WTC11 (cell line): ENCODE measurements at regions not wholly inside any gene's neighbourhood (a gene's known extent, or its start where the extent isn't known, plus 50 kb on each side); places are given as distances from the start of the nearest gene placed in this dataset.

ENCODE experiments used
- ATF3 ChIP-seq: sonication (generic); formaldehyde crosslinking; conservative IDR thresholded peaks from 2 replicates; pipeline ENCODE4 v1.8.1; 2022; ENCODE audit warnings: mild to moderate bottlenecking, missing genetic modification reagents
- ZNF532 ChIP-seq: fragments of 250-450 bp; sonication (Bioruptor Pico); IDR thresholded peaks from 2 replicates; pipeline ENCODE4 v1.9.0; 2021; ENCODE audit warnings: mild to moderate bottlenecking, borderline replicate concordance
- ZNF671 ChIP-seq: fragments of 250-450 bp; sonication (Bioruptor Pico); IDR thresholded peaks from 2 replicates; pipeline ENCODE4 v1.8.0; 2021; ENCODE audit warnings: mild to moderate bottlenecking

GRCh38 chr14:42490536-42490935 lies 883.9 kb downstream of the LRFN5 start:
- TF ChIP-seq ZNF671 (CRISPR knock-in tag) (no peak), ZNF532 (CRISPR knock-in tag) (no peak), ATF3 (CRISPR knock-in tag) (no peak)
